Thyroid gland (tissue), 4 donors: ENCODE measurements at regions not wholly inside any gene's neighbourhood (a gene's known extent, or its start where the extent isn't known, plus 50 kb on each side); places are given as distances from the start of the nearest gene placed in this dataset.

Experiments used
- POLR2A ChIP-seq, 2 donors: fragments of 450-650 bp; IDR thresholded peaks; one replicate each; pipeline ENCODE4 v1.6.1; 2017; ENCODE audit warnings: antibody characterized with exemption in 2 of 2, mild to moderate bottlenecking in 2 of 2, moderate library complexity in 1 of 2
- TF ChIP-seq, protein P1 (sequence below), 6 experiments: fragments of 200-600 bp in 3 of 6; fragments of 450-650 bp in 3 of 6; sonication (generic) in 3 of 6; IDR thresholded peaks; one replicate each; pipeline ENCODE4 v1.5.1; 2016 to 2019; ENCODE audit warnings: antibody characterized with exemption in 6 of 6, mild to moderate bottlenecking in 2 of 6, inconsistent platforms in 1 of 6, moderate library complexity in 1 of 6

DNA sequence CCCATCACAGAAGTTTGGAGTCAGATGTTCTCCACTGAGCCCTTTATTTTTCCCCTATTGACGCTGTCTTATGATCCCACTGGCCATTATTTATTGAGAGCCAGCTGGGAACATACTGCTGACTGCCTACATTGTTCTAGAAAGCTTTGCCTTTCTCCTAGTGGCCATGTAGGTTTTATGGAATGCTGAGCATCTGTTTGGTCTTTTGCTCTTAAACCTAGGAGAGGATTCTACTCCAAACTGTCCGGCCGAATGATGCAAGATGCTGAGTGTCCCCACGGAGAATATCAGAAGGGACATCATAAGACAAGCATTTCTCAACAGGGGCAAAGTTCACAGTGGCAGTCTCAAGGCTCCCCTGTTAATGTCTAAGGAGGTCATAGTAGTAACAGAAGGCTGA, 171.4 kb downstream of the ARRDC4 start:
- TF ChIP-seq, protein P1, sequence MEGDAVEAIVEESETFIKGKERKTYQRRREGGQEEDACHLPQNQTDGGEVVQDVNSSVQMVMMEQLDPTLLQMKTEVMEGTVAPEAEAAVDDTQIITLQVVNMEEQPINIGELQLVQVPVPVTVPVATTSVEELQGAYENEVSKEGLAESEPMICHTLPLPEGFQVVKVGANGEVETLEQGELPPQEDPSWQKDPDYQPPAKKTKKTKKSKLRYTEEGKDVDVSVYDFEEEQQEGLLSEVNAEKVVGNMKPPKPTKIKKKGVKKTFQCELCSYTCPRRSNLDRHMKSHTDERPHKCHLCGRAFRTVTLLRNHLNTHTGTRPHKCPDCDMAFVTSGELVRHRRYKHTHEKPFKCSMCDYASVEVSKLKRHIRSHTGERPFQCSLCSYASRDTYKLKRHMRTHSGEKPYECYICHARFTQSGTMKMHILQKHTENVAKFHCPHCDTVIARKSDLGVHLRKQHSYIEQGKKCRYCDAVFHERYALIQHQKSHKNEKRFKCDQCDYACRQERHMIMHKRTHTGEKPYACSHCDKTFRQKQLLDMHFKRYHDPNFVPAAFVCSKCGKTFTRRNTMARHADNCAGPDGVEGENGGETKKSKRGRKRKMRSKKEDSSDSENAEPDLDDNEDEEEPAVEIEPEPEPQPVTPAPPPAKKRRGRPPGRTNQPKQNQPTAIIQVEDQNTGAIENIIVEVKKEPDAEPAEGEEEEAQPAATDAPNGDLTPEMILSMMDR (IDR thresholded peaks at IDR 0.05): no peak
- no peak for TF ChIP-seq POLR2A (IDR thresholded peaks at IDR 0.05)
